IMR-90 (cell line): ENCODE measurements at regions not wholly inside any gene's neighbourhood (a gene's known extent, or its start where the extent isn't known, plus 50 kb on each side); places are given as distances from the start of the nearest gene placed in this dataset.

Experiments used
- ATAC-seq: fragments of 200-7000 bp; cut with Tn5 transposase; 2 replicates; pipeline ENCODE4 v1.9.1; 2020; ENCODE audit warnings: low read depth, mild to moderate bottlenecking, moderate library complexity
- BruUV-seq: library from RNA; stranded (reverse); fragments of 400-500 nt; replicated peaks from 2 replicates; lab custom pipeline; 2021; lab: Mats Ljungman, UMichigan
- CTCF ChIA-PET: fragments of 300-600 bp; formaldehyde crosslinking; extraction: SDS; loops from one replicate; lab custom pipeline; 2021; ENCODE audit warnings: antibody characterized with exemption; lab: Yijun Ruan, JAX
- POLR2A ChIA-PET: fragments of 300-600 bp; sonication (Branson Sonifier 250); formaldehyde crosslinking; loops from one replicate; lab custom pipeline; 2022; ENCODE audit warnings: antibody characterized with exemption; ENCODE audit not compliant: unreplicated experiment; lab: Charles Lee
- DNase-seq: peaks from one replicate; pipeline ENCODE4 v3.0.0; 2013
- H2AFZ ChIP-seq: replicated peaks from 2 replicates; pipeline ENCODE3; 2013; ENCODE audit warnings: low read length, mild to moderate bottlenecking; ENCODE audit not compliant: poor library complexity
- H2AK5ac ChIP-seq: 2 replicates; pipeline ENCODE4 v1.6.1; 2013; ENCODE audit warnings: low read depth, low read length, inconsistent platforms
- H2AK9ac ChIP-seq: replicated peaks from 2 replicates; pipeline ENCODE3; 2013; ENCODE audit warnings: mild to moderate bottlenecking, low read depth, low read length, moderate library complexity; ENCODE audit not compliant: poor library complexity
- H2BK120ac ChIP-seq: 2 replicates; pipeline ENCODE4 v1.6.1; 2013; ENCODE audit warnings: low read depth, low read length, inconsistent platforms
- H2BK15ac ChIP-seq: 3 replicates; pipeline ENCODE4 v1.6.1; 2013; ENCODE audit warnings: low read depth, low read length, inconsistent platforms
- H2BK20ac ChIP-seq: 2 replicates; pipeline ENCODE4 v1.6.1; 2013; ENCODE audit warnings: low read depth, mild to moderate bottlenecking, inconsistent platforms, low read length, moderate library complexity
- H2BK5ac ChIP-seq: 2 replicates; pipeline ENCODE4 v1.6.1; 2013; ENCODE audit warnings: mild to moderate bottlenecking, low read depth, low read length, inconsistent platforms; ENCODE audit not compliant: poor library complexity, severe bottlenecking
- H3K14ac ChIP-seq: replicated peaks from 2 replicates; pipeline ENCODE4 v1.6.1; 2013; ENCODE audit warnings: low read depth, low read length, inconsistent platforms
- H3K18ac ChIP-seq: 2 replicates; pipeline ENCODE4 v1.6.1; 2013; ENCODE audit warnings: low read depth, low read length, control low read depth
- H3K23ac ChIP-seq: 2 replicates; pipeline ENCODE4 v1.6.1; 2013; ENCODE audit warnings: low read depth, low read length, inconsistent platforms
- H3K27ac ChIP-seq: 2 replicates; pipeline ENCODE4 v1.5.1; 2013; ENCODE audit warnings: mild to moderate bottlenecking, control low read depth, low read length; ENCODE audit not compliant: insufficient read depth
- H3K27me3 ChIP-seq: 2 replicates; pipeline ENCODE4 v1.6.1; 2013; ENCODE audit warnings: low read length; ENCODE audit not compliant: control insufficient read depth, insufficient read depth
- H3K36me3 ChIP-seq: 2 replicates; pipeline ENCODE4 v1.6.1; 2013; ENCODE audit warnings: low read length, mixed read lengths; ENCODE audit not compliant: control insufficient read depth, insufficient read depth
- H3K4ac ChIP-seq: 2 replicates; pipeline ENCODE4 v1.6.1; 2013; ENCODE audit warnings: low read depth, low read length, inconsistent platforms
- H3K4me1 ChIP-seq: 2 replicates; pipeline ENCODE4 v1.6.1; 2013; ENCODE audit warnings: low read length, mixed read lengths; ENCODE audit not compliant: control insufficient read depth, insufficient read depth
- H3K4me2 ChIP-seq: 2 replicates; pipeline ENCODE4 v1.6.1; 2013; ENCODE audit warnings: low read depth, mild to moderate bottlenecking, control low read depth, low read length, moderate library complexity
- H3K4me3 ChIP-seq: 2 replicates; pipeline ENCODE4 v1.5.1; 2013; ENCODE audit warnings: low read depth, mild to moderate bottlenecking, control low read depth, low read length, moderate library complexity; ENCODE audit not compliant: insufficient read depth
- H3K56ac ChIP-seq: 2 replicates; pipeline ENCODE4 v1.6.1; 2013; ENCODE audit warnings: low read length, inconsistent platforms; ENCODE audit not compliant: insufficient read depth; ENCODE audit errors: extremely low read depth
- H3K79me1 ChIP-seq, 2 experiments: 2 replicates each; pipeline ENCODE4 v1.6.1; 2013; ENCODE audit warnings: low read length in 2 of 2, inconsistent platforms in 1 of 2, low read depth in 1 of 2
- H3K9ac ChIP-seq: 2 replicates; pipeline ENCODE4 v1.6.1; 2013; ENCODE audit warnings: low read depth, low read length, control low read depth
- H3K9me1 ChIP-seq: 2 replicates; pipeline ENCODE4 v1.6.1; 2013; ENCODE audit warnings: low read length, inconsistent platforms; ENCODE audit not compliant: insufficient read depth
- H3K9me3 ChIP-seq: 2 replicates; pipeline ENCODE4 v1.6.1; 2013; ENCODE audit warnings: low read length; ENCODE audit not compliant: control insufficient read depth, insufficient read depth
- H4K20me1 ChIP-seq: 2 replicates; pipeline ENCODE4 v1.6.1; 2013; ENCODE audit warnings: low read length, inconsistent platforms; ENCODE audit not compliant: insufficient read depth
- H4K5ac ChIP-seq: 2 replicates; pipeline ENCODE4 v1.6.1; 2013; ENCODE audit warnings: mild to moderate bottlenecking, low read depth, low read length, control low read depth
- H4K8ac ChIP-seq, 2 experiments: 2 replicates each; pipeline ENCODE4 v1.6.1; 2013; ENCODE audit warnings: low read depth in 2 of 2, low read length in 2 of 2, control low read depth in 1 of 2, inconsistent platforms in 1 of 2
- H4K91ac ChIP-seq: 2 replicates; pipeline ENCODE4 v1.6.1; 2013; ENCODE audit warnings: low read depth, low read length, inconsistent platforms; ENCODE audit not compliant: insufficient read depth
- BHLHE40 ChIP-seq: fragments of 150-350 bp; IDR thresholded peaks from 2 replicates; pipeline ENCODE4 v1.6.1; 2016; ENCODE audit warnings: mild to moderate bottlenecking, low read depth, low read length
- CEBPB ChIP-seq: IDR thresholded peaks from 2 replicates; pipeline ENCODE4 v1.6.1; 2012; ENCODE audit warnings: low read depth, low read length, improper control_type of control experiment
- WGBS, 2 experiments: methylation state at CpG; one replicate each; pipeline versions ENCODE4 v1.1.5 to v1.1.7; 2013; ENCODE audit warnings: missing lambda C conversion rate in 2 of 2; ENCODE audit not compliant: insufficient read length in 1 of 2; ENCODE audit errors: extremely low coverage in 2 of 2; 5-methylcytosine and 5-hydroxymethylcytosine counted together
- dilution Hi-C: fragments of 300-500 bp; cut with HindIII; formaldehyde crosslinking; loops from one replicate; pipeline ENCODE4 v1.14.3; 2018; ENCODE audit warnings: low sequenced_read_pairs; ENCODE audit not compliant: unreplicated experiment
- in situ Hi-C: fragments of 300-500 bp; cut with MboI; formaldehyde crosslinking; loops from 3 replicates; pipeline ENCODE4 v1.14.3; 2019; ENCODE audit warnings: low sequenced_read_pairs, inconsistent platforms, mixed read lengths
- intact Hi-C: fragments of 100-400 bp; cut with micrococcal nuclease; formaldehyde crosslinking; loops from 2 replicates; pipeline ENCODE4 v1.10.0; 2022

GRCh38 chr2:108920-109809 lies 62.9 kb upstream of the FAM110C start:
- in situ Hi-C loops = no loop called here
- no peaks in the 10 kb centered on the region for H4K20me1 ChIP-seq
- no peaks in the 10 kb centered on the region for H3K79me1 ChIP-seq
- DNase-seq (no peak), ATAC-seq (no peak)
- no peak overlapping the region for H3K4me3 ChIP-seq
- peaks cover 17% of the 10 kb centered on the region for H3K9me3 ChIP-seq
- no peak overlapping the region for H2BK5ac ChIP-seq
- no peak overlapping the region for H3K4ac ChIP-seq
- no peak overlapping the region for H2AFZ ChIP-seq
- H3K27ac ChIP-seq = no peak overlapping the region
- TF ChIP-seq BHLHE40 (no peak), CEBPB (no peak)
- ChIA-PET CTCF (no interaction called here), POLR2A (no interaction called here)
- H3K27me3 ChIP-seq = no peaks in the 10 kb centered on the region
- no peak overlapping the region for H4K91ac ChIP-seq
- no peak overlapping the region for H2BK20ac ChIP-seq
- H3K4me2 ChIP-seq = no peak overlapping the region
- H3K56ac ChIP-seq = no peak overlapping the region
- no peak overlapping the region for H2AK5ac ChIP-seq
- dilution Hi-C loops = no loop called here
- no peak overlapping the region for H3K23ac ChIP-seq
- H2BK15ac ChIP-seq = no peak overlapping the region
- intact Hi-C loops = no loop called here
- no peak overlapping the region for H3K14ac ChIP-seq
- H2BK120ac ChIP-seq = no peak overlapping the region
- WGBS, 2 experiments = 20% methylated on average over 2 of the region's 5 CpGs; no CpG with 5 or more reads in 1 of the 2 experiments
- H3K4me1 ChIP-seq = no peaks in the 10 kb centered on the region
- BruUV-seq = no TSS peak
- H2AK9ac ChIP-seq = no peak overlapping the region
- no peaks in the 10 kb centered on the region for H3K9me1 ChIP-seq
- H3K18ac ChIP-seq = no peak overlapping the region
- no peak overlapping the region for H3K9ac ChIP-seq
- H4K8ac ChIP-seq = no peak overlapping the region
- H4K5ac ChIP-seq = no peak overlapping the region
- H3K36me3 ChIP-seq = no peaks in the 10 kb centered on the region
